Activated CD4-positive, alpha-beta memory T cell treated with anti-CD3 and anti-CD28 coated beads, Interleukin-2, amount 10 ng/mL, durations not matched to agents 7 days and 5 days (primary cell): ENCODE measurements at regions not wholly inside any gene's neighbourhood (a gene's known extent, or its start where the extent isn't known, plus 50 kb on each side); places are given as distances from the start of the nearest gene placed in this dataset.
A peak's percentile ranks its signal among the peaks of the same experiment; 100 is the strongest.

ENCODE experiments used
- CTCF ChIA-PET: fragments of 350-600 bp; sonication (Branson Sonifier 250); formaldehyde crosslinking; loops from one replicate; lab custom pipeline; 2021; ENCODE audit warnings: antibody characterized with exemption, inconsistent platforms; lab: Charles Lee
- POLR2A ChIA-PET: fragments of 350-600 bp; sonication (Branson Sonifier 250); formaldehyde crosslinking; loops from one replicate; lab custom pipeline; 2021; ENCODE audit warnings: antibody characterized with exemption; lab: Charles Lee
- DNase-seq: peaks from one replicate; pipeline ENCODE4 v3.0.0-alpha.2; 2020
- H3K27ac Mint-ChIP-seq: one replicate; pipeline ENCODE4 v1.8.0; 2021; ENCODE audit warnings: mild to moderate bottlenecking, mixed read lengths
- H3K27me3 Mint-ChIP-seq: one replicate; pipeline ENCODE4 v1.8.0; 2021; ENCODE audit warnings: mixed read lengths
- H3K36me3 Mint-ChIP-seq: one replicate; pipeline ENCODE4 v1.8.0; 2021; ENCODE audit warnings: low read depth, mixed read lengths
- H3K4me1 Mint-ChIP-seq: one replicate; pipeline ENCODE4 v1.8.0; 2021; ENCODE audit warnings: mixed read lengths
- H3K4me3 Mint-ChIP-seq: one replicate; pipeline ENCODE4 v1.8.0; 2021; ENCODE audit warnings: mild to moderate bottlenecking, mixed read lengths
- H3K9me3 Mint-ChIP-seq: one replicate; pipeline ENCODE4 v1.8.0; 2021; ENCODE audit warnings: mixed read lengths

- H3K4me3 Mint-ChIP-seq: no peak overlapping the region
- DNase-seq: no peak
- H3K36me3 Mint-ChIP-seq: no peaks in the 10 kb centered on the region
- peaks cover 9% of the 10 kb centered on the region for H3K27me3 Mint-ChIP-seq
- CTCF ChIA-PET: no interaction called here
- no peak overlapping the region for H3K27ac Mint-ChIP-seq
- POLR2A ChIA-PET: no interaction called here
- H3K4me1 Mint-ChIP-seq: no peaks in the 10 kb centered on the region
- no peaks in the 10 kb centered on the region for H3K9me3 Mint-ChIP-seq
These were observed 90.1 kb upstream of the HS3ST1 start for GRCh38 chr4:11518754-11519153.

GRCh38 chr4:11514779-11515419 is 86.2 kb upstream of the HS3ST1 start:
- H3K27ac Mint-ChIP-seq: no peak overlapping the region
- ChIA-PET POLR2A (no interaction called here), CTCF (no interaction called here)
- H3K36me3 Mint-ChIP-seq: no peaks in the 10 kb centered on the region
- peaks cover 5% of the 10 kb centered on the region for H3K27me3 Mint-ChIP-seq
- DNase-seq: no peak
- H3K9me3 Mint-ChIP-seq: no peaks in the 10 kb centered on the region
- H3K4me1 Mint-ChIP-seq: no peaks in the 10 kb centered on the region
- no peak overlapping the region for H3K4me3 Mint-ChIP-seq

GRCh38 chr4:11514003-11514402 is 85.3 kb upstream of the HS3ST1 start:
- no peak for DNase-seq
- H3K27ac Mint-ChIP-seq: no peak overlapping the region
- no peak overlapping the region for H3K4me3 Mint-ChIP-seq
- no peaks in the 10 kb centered on the region for H3K9me3 Mint-ChIP-seq
- peaks cover 5% of the 10 kb centered on the region for H3K27me3 Mint-ChIP-seq
- POLR2A ChIA-PET: no interaction called here
- H3K4me1 Mint-ChIP-seq: no peaks in the 10 kb centered on the region
- CTCF ChIA-PET: no interaction called here
- no peaks in the 10 kb centered on the region for H3K36me3 Mint-ChIP-seq

- ChIA-PET POLR2A (no interaction called here), CTCF (interaction anchor here (0.5 kb wide), 1 partner anchor 207 kb away, joined by 3 read pairs; no protein-coding TSS in a partner anchor)
- Mint-ChIP-seq H3K9me3 (peaks cover 8% of the 10 kb centered on the region), H3K27ac (no peak overlapping the region), H3K36me3 (no peaks in the 10 kb centered on the region), H3K4me1 (no peaks in the 10 kb centered on the region), H3K27me3 (peaks cover 5% of the 10 kb centered on the region), H3K4me3 (no peak overlapping the region)
- DNase-seq: no peak
These were observed 84.2 kb upstream of the HS3ST1 start for GRCh38 chr4:11512871-11513270.

- peaks cover 4% of the 10 kb centered on the region for H3K27me3 Mint-ChIP-seq
- no peak overlapping the region for H3K4me3 Mint-ChIP-seq
- peaks cover 12% of the 10 kb centered on the region for H3K9me3 Mint-ChIP-seq
- H3K4me1 Mint-ChIP-seq: peaks cover 3% of the 10 kb centered on the region
- H3K36me3 Mint-ChIP-seq: no peaks in the 10 kb centered on the region
- POLR2A ChIA-PET: no interaction called here
- no peak overlapping the region for H3K27ac Mint-ChIP-seq
- CTCF ChIA-PET: no interaction called here
- DNase-seq: no peak
These were observed 82.6 kb upstream of the HS3ST1 start for GRCh38 chr4:11511321-11511720.

GRCh38 chr4:11507920-11508319 is 79.2 kb upstream of the HS3ST1 start:
- no peaks in the 10 kb centered on the region for H3K36me3 Mint-ChIP-seq
- peaks cover 24% of the 10 kb centered on the region for H3K4me1 Mint-ChIP-seq
- CTCF ChIA-PET: no interaction called here
- no peak for DNase-seq
- POLR2A ChIA-PET: no interaction called here
- H3K9me3 Mint-ChIP-seq: peaks cover 12% of the 10 kb centered on the region
- no peak overlapping the region for H3K4me3 Mint-ChIP-seq
- no peaks in the 10 kb centered on the region for H3K27me3 Mint-ChIP-seq
- no peak overlapping the region for H3K27ac Mint-ChIP-seq

- no peak for DNase-seq
- POLR2A ChIA-PET: interaction anchor here (0.7 kb wide), 1 partner anchor 104 kb away, joined by 3 read pairs; no protein-coding TSS in a partner anchor
- CTCF ChIA-PET: interaction anchor here (0.8 to 1.2 kb wide), 2 partner anchors 10 kb away, joined by 4 to 7 read pairs; no protein-coding TSS in a partner anchor
- Mint-ChIP-seq H3K9me3 (peaks cover 15% of the 10 kb centered on the region), H3K4me1 (peaks cover 24% of the 10 kb centered on the region), H3K4me3 (no peak overlapping the region), H3K27ac (no peak overlapping the region), H3K27me3 (no peaks in the 10 kb centered on the region), H3K36me3 (no peaks in the 10 kb centered on the region)
These were observed 77.5 kb upstream of the HS3ST1 start for GRCh38 chr4:11506194-11506593.

GRCh38 chr4:11505221-11505971 is 76.7 kb upstream of the HS3ST1 start:
- Mint-ChIP-seq H3K27ac (peak overlapping the region; percentile 27), H3K27me3 (no peaks in the 10 kb centered on the region), H3K4me3 (no peak overlapping the region), H3K9me3 (peaks cover 15% of the 10 kb centered on the region), H3K36me3 (no peaks in the 10 kb centered on the region), H3K4me1 (peaks cover 24% of the 10 kb centered on the region)
- peak; percentile 24 for DNase-seq
- ChIA-PET POLR2A (interaction anchor here (0.7 to 0.9 kb wide), 2 partner anchors 11 to 103 kb away, joined by 3 read pairs; no protein-coding TSS in a partner anchor), CTCF (interaction anchor here (0.7 to 1.2 kb wide), 2 partner anchors 24 to 1951 kb away, joined by 3 to 4 read pairs; no protein-coding TSS in a partner anchor)

- no peak for DNase-seq
- POLR2A ChIA-PET: no interaction called here
- CTCF ChIA-PET: no interaction called here
- Mint-ChIP-seq H3K27ac (no peak overlapping the region), H3K4me3 (no peak overlapping the region), H3K36me3 (no peaks in the 10 kb centered on the region), H3K9me3 (peaks cover 8% of the 10 kb centered on the region), H3K27me3 (no peaks in the 10 kb centered on the region), H3K4me1 (peaks cover 24% of the 10 kb centered on the region)
These were observed 74.5 kb upstream of the HS3ST1 start for GRCh38 chr4:11503166-11503565.

GRCh38 chr4:11497972-11498371 is 69.3 kb upstream of the HS3ST1 start:
- H3K27me3 Mint-ChIP-seq: no peaks in the 10 kb centered on the region
- H3K4me1 Mint-ChIP-seq: peaks cover 13% of the 10 kb centered on the region
- CTCF ChIA-PET: no interaction called here
- no peak overlapping the region for H3K27ac Mint-ChIP-seq
- DNase-seq: no peak
- H3K9me3 Mint-ChIP-seq: peaks cover 3% of the 10 kb centered on the region
- no peaks in the 10 kb centered on the region for H3K36me3 Mint-ChIP-seq
- H3K4me3 Mint-ChIP-seq: no peak overlapping the region
- POLR2A ChIA-PET: interaction anchor here (1.4 kb wide), 1 partner anchor 17 kb away, joined by 4 read pairs; no protein-coding TSS in a partner anchor

- H3K4me1 Mint-ChIP-seq: peaks cover 13% of the 10 kb centered on the region
- H3K9me3 Mint-ChIP-seq: peaks cover 3% of the 10 kb centered on the region
- H3K27me3 Mint-ChIP-seq: no peaks in the 10 kb centered on the region
- no peak overlapping the region for H3K4me3 Mint-ChIP-seq
- H3K27ac Mint-ChIP-seq: no peak overlapping the region
- no peak for DNase-seq
- no peaks in the 10 kb centered on the region for H3K36me3 Mint-ChIP-seq
- ChIA-PET POLR2A (interaction anchor here (1.4 kb wide), 1 partner anchor 16 kb away, joined by 4 read pairs; no protein-coding TSS in a partner anchor), CTCF (no interaction called here)
These were observed 68.6 kb upstream of the HS3ST1 start for GRCh38 chr4:11497212-11497806.

GRCh38 chr4:11496351-11496829 is 67.7 kb upstream of the HS3ST1 start:
- Mint-ChIP-seq H3K27me3 (no peaks in the 10 kb centered on the region), H3K36me3 (no peaks in the 10 kb centered on the region), H3K4me3 (no peak overlapping the region), H3K4me1 (peaks cover 13% of the 10 kb centered on the region), H3K9me3 (peaks cover under 1% of the 10 kb centered on the region), H3K27ac (no peak overlapping the region)
- ChIA-PET CTCF (interaction anchor here (1.4 kb wide), 1 partner anchor 10 kb away, joined by 4 read pairs; no protein-coding TSS in a partner anchor), POLR2A (no interaction called here)
- no peak for DNase-seq

GRCh38 chr4:11495818-11496217 is 67.1 kb upstream of the HS3ST1 start:
- H3K4me1 Mint-ChIP-seq: peaks cover 16% of the 10 kb centered on the region
- H3K27me3 Mint-ChIP-seq: no peaks in the 10 kb centered on the region
- POLR2A ChIA-PET: no interaction called here
- H3K9me3 Mint-ChIP-seq: no peaks in the 10 kb centered on the region
- no peak overlapping the region for H3K4me3 Mint-ChIP-seq
- CTCF ChIA-PET: interaction anchor here (1.4 kb wide), 1 partner anchor 11 kb away, joined by 4 read pairs; no protein-coding TSS in a partner anchor
- no peak overlapping the region for H3K27ac Mint-ChIP-seq
- H3K36me3 Mint-ChIP-seq: no peaks in the 10 kb centered on the region
- no peak for DNase-seq
